ENCODE measurements at regions not wholly inside any gene's neighbourhood (a gene's known extent, or its start where the extent isn't known, plus 50 kb on each side); places are given as distances from the start of the nearest gene placed in this dataset.
"Not testable (repeated sequence)": the region's sequence is repeated elsewhere in the genome, so short reads cannot be mapped to it uniquely, and the experiment has no call there.

GRCh38 chr1:220966881-220967611 lies 87.8 kb downstream of the HLX start:
- TF ChIP-seq ZFX (IDR thresholded peaks at IDR 0.05; ENCODE audit: borderline replicate concordance) (no peak), CTCF (IDR thresholded peaks at IDR 0.05) (no peak)
- no peak overlapping the region for H3K27ac ChIP-seq

- no peak overlapping the region for H3K27ac ChIP-seq
- TF ChIP-seq CTCF (IDR thresholded peaks at IDR 0.05) (no peak), ZFX (IDR thresholded peaks at IDR 0.05; ENCODE audit: borderline replicate concordance) (no peak)
Measured at GRCh38 chr1:220967911-220968310, 88.7 kb downstream of the HLX start.

GRCh38 chr1:220969281-220969680 lies 90.0 kb downstream of the HLX start:
- not testable (repeated sequence) for H3K27ac ChIP-seq

- TF ChIP-seq CTCF (IDR thresholded peaks at IDR 0.05) (no peak), ZFX (IDR thresholded peaks at IDR 0.05; ENCODE audit: borderline replicate concordance) (no peak)
- no peak overlapping the region for H3K27ac ChIP-seq
Measured at GRCh38 chr1:220970311-220970710, 91.1 kb downstream of the HLX start.

GRCh38 chr1:220971221-220971620 lies 92.0 kb downstream of the HLX start:
- no peak for TF ChIP-seq CTCF (IDR thresholded peaks at IDR 0.05)
- no peak for TF ChIP-seq ZFX (IDR thresholded peaks at IDR 0.05; ENCODE audit: borderline replicate concordance)

GRCh38 chr1:220974431-220974830 lies 95.2 kb downstream of the HLX start:
- TF ChIP-seq CTCF (IDR thresholded peaks at IDR 0.05) (no peak), ZFX (IDR thresholded peaks at IDR 0.05; ENCODE audit: borderline replicate concordance) (no peak)
- H3K27ac ChIP-seq: no peak overlapping the region

More at GRCh38 chr1:220971221-220971620, 92.0 kb downstream of the HLX start:
- no peak overlapping the region for H3K27ac ChIP-seq

GRCh38 chr1:220976390-220976789 lies 97.1 kb downstream of the HLX start:
- H3K27ac ChIP-seq: no peak overlapping the region
- TF ChIP-seq ZFX (IDR thresholded peaks at IDR 0.05; ENCODE audit: borderline replicate concordance) (no peak), CTCF (IDR thresholded peaks at IDR 0.05) (no peak)

GRCh38 chr1:220979371-220979770 lies 100.1 kb downstream of the HLX start:
- no peak for TF ChIP-seq CTCF (IDR thresholded peaks at IDR 0.05)
- no peak for TF ChIP-seq ZFX (IDR thresholded peaks at IDR 0.05; ENCODE audit: borderline replicate concordance)

More at GRCh38 chr1:220979371-220979770, 100.1 kb downstream of the HLX start:
- H3K27ac ChIP-seq: no peak overlapping the region
